Endometrial microvascular endothelial cells (primary cell): ENCODE measurements at regions not wholly inside any gene's neighbourhood (a gene's known extent, or its start where the extent isn't known, plus 50 kb on each side); places are given as distances from the start of the nearest gene placed in this dataset.
"Not testable (repeated sequence)": the region's sequence is repeated elsewhere in the genome, so short reads cannot be mapped to it uniquely, and the experiment has no call there.

Source experiments
- in situ Hi-C: cut with HindIII; loops from 2 replicates; pipeline ENCODE4 v1.10.0; 2017; ENCODE audit warnings: low sequenced_read_pairs, low pct_unique_long_range_greater_than_20kb; ENCODE audit errors: inconsistent ontology term

DNA sequence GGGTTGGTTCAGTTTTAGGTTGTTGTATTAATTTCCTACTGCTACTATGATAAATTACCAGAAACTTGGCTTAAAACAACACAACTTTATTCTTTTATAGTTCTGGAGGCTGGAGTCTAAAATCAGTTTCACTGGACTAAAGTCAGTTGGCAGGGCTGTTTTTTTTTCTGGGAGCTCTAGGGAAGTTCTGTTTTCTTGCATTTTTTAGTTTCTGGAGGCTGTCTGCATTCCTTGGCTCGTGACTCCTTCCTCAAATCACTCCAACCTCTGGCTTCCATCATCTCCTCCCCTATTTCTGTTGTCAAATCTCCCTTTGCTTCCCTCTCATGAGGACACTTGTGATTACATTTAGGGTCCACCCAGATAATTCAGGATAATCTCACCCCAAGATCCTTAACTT lies 51.3 kb upstream of the SUB1 start:
- in situ Hi-C loops: no loop called here

DNA sequence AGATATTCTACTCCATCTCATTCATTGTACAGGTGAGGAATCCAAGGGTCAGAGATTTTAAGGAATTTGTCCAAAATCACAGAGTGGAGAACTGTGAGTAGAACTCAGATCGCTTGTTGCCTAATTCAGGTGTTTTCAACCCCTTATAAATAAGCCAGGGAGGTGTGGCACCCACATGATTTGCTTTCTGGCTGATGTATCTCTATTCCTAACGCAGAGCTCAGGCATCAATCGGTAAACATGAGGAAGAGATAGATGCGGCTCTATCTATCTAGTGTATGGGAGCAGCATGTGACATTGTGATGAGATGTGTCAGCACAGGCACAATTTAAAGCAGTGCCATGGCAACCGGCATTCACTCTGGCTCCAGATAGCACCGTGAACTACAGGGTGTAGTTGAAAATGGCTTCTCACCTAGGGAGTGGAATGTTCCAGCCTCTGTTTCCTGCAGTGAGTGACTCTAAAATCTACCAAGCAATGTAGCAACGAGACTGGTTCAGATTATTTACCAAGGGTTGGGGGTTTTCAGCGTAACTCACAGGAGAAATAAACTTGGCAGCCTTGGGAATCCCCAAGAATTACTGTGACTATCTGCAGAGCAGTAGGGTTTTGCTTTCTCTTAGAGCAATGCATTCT lies 53.4 kb upstream of the SUB1 start:
- in situ Hi-C loops: no loop called here

DNA sequence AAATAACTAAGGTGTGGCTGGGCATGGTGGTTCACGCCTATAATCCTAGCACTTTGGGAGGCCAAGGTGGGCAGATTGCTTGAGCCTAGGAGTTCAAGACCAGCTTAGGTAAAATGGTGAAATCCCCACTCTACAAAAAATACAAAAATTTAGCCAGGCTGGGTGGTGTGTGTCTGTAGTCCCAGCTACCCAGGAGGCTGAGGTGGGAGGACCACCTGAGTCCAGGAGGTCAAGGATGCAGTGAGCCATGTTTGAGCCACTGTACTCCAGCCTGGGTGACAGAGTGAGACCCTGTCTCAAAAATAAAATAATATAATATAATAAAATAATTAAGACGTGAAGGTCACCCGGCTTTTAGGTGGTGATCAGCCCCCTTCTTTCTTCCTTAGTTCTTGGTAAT lies 58.0 kb upstream of the SUB1 start:
- in situ Hi-C loops: not testable (repeated sequence)

DNA sequence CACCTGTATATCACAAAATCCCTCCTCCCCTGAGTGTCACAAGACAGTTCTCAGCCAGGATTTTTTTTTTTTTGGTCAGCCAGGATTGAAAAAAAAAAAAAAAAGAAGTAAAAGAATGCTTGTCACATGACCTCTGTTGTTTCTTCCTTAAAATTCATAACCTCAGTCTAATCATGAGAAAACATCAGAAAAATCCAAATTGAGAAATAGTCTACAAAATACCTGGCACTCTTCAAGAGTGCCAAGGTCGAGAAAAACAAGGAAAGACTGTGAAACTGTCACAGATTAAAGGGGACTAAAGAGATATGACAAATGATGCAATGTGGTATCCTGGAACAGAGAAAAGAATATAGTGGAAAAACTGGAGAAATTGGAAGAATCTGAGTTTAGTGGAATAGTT lies 58.5 kb upstream of the SUB1 start:
- in situ Hi-C loops: no loop called here

DNA sequence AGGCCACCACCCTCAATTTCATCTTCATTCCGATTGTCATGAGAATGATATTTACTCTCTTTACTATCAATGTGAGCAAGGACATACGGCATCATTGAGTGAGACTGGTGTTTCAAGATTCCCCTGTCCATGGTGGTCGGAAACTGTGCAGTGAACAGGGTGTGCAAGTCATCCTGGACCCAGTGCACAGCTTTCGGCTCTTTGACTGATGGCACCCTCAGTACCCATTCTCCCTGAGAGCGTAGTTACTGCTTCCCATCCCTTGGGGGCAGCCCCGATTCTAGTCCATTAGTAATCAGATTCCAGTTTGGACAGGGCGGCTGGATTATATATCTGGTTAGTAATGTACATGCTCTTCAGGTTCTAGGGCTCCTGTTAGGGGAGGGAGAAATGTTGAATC lies 61.7 kb upstream of the SUB1 start:
- in situ Hi-C loops: no loop called here

DNA sequence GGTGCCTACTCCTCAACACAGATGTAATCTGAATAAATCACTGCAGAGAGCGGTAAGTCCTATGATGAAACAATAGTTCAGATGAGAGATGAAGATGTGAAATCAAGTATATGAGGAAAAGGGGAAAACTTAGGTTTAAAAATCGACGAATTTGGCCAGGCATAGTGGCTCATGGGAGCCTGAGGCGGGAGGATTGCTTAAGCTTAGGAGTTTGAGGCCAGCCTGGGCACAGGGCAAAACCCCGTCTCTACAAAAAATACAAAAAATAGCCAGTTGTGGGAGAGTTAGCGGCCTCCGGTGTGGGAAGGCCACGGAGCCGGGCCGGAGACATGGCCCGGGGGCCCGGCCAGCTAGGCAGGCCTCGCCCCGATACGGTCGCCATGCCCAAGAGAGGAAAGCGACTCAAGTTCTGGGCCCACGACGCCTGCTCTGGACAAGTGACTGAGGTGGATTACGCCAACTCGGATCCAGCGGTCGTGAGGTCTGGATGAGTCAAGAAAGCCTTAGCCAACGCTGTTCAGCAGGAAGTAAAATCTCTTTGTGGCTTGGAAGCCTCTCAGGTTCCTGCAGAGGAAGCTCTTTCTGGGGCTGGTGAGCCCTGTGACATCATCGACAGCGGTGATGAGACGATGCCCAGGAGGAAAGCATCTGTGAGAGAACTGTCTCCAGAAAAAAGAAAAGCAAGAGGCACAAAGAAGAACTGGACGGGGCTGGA lies 62.8 kb upstream of the SUB1 start:
- in situ Hi-C loops: no loop called here

DNA sequence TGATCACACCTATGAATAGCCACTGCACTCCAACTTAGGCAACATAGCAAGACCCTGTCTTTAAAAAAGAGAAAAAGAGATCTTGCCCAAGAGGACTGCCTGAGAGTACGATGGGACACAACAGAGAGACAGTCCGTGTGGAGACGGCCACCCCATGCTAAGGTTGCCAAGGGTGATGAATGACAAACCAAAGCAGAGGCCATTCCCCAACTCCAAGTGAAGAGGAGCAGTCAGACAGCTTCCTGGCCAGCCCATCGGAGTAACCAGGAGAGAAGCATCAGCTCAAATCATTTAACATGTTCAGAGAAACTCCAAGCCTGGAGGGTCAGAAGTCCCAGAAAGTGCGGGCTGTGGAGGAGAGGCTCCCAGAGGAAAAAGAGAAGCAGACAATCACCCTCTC lies 63.9 kb upstream of the SUB1 start:
- in situ Hi-C loops: no loop called here

DNA sequence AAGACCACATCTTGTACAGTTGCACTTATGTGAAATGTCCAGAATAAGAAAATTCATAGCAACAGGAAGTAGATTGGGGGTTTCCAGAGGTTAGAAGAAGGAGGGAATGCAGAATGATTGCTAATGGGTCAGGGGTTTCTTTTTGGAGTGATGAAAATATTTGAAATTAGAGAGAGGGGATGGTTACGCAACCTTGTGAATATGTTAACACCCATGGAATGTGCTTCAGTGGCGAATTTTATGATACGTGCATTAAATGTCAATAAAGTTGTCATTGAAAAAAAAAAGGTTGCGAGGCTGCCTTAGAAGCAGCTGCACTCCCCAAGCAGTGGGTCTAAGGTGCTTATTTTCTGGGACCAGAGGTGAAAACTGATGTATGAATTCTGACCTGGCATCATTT lies 64.4 kb upstream of the SUB1 start:
- in situ Hi-C loops: no loop called here

DNA sequence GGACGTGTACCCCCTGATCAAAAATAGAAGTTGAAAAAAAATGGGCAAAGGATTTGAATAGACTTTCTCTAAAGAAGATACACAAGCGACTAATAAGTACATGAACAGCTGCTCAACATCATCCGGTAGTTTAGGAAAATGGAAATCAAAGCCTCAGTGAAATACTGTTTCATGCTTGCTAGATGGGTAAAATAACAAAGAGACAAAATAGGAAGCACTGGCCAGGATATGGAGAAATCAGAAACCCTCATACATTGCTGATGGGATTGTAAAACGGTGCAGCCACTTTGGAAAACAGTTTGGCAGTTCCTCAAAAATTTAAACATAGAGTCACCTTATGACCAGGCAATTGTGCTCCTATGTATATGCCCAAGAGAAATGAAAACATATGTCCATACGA lies 65.0 kb upstream of the SUB1 start:
- in situ Hi-C loops: no loop called here

DNA sequence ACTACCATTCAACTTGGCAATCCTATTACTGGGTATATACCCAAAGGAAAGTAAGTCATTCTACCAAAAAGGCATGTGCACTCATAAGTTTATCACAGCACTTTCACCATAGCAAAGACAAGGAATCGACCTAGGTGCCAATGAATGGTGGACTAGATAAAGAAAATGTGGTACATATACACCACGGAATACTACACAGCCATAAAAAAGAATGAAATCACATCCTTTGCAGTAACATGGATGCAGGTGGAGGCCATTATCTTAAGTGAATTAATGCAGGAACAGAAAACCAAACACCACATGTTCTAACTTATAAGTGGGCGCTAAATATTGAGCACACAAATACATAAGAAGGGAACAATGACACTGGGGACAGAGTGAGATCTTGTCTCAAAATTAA lies 65.8 kb upstream of the SUB1 start:
- in situ Hi-C loops: no loop called here

DNA sequence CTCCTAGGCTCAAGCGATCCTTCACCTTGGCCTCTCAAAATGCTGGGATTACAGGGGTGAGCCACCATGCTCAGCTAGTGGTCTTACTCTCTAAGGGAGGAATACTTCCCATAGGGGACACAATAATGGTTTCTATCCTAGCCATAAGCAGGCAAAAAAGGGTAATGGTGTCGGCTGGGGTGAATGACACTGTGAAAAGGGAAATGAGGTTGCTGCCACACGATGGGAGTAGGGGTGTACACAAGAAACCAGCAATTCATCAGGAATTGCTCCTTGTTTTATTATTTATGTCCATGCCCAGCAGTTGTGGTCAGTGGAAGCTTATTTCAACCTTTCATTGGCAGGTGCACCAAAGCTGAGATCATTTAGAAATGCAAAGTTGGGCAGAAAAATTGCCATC lies 70.3 kb upstream of the ZFR start:
- in situ Hi-C loops: no loop called here

DNA sequence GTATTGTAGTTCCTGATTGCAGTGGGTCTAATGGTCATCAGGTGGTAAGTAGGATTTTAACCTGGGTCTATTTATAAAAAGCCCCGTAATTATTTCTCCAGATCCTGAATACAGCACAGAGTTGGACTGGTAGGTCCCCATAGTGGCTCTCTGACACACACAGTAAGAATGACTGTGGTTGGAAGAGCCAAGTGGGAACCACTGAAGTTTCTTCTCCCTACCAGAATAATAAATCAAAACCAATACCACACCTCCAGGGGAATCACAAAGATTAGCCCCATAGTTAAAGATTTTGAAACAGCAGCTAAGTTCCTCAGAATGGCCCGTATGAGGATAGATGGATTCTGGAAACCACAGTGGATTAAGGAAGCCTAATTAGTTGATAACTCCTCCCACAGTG lies 68.4 kb upstream of the ZFR start:
- in situ Hi-C loops: no loop called here

DNA sequence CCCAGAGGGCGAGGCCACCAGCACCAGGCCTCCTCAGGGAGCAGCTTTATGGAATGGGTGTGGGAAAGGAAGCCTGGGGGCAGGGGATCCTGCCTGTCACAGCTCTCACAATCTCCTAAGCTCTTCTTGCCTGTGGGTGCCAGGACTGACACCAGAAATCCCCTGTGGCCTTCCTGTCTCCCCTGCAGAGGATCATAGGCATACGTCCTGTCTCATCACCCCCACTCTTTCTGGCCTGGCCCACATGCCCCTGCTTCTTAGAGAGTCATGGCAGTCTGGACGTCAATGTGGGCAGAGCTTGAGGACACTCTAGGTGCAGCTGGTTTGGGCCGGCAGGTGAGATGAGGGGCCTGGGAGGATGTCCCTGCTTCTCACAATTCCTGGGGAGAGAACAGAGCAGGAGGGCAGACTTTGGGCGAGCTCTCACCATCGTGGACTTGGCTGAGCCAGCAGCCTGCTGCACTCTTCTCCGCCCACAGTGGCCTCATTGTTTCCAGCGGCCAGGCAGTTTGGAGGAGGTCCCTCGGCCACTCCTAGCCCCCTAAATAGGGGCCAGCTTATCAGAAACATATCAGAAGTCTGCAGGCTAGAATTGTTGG lies 67.3 kb upstream of the ZFR start:
- in situ Hi-C loops: no loop called here

DNA sequence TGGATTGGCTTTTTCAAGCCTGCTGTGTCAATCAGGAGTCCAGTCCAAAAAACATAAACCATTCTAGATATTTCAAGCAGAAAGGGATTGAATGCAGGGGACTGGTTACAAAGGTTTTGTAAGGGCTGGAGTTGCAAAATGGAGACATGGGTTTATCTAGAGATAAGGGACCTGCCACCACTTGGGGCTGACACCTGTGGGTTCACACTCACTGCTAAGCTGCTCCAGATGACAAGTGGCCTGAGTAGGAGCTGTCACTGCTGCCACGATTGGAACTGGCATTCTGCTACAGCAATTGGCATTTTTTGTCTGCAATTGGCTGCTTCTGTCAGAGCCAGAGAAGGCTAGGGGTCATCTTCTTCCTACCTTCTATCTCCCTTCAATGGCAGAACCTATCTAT lies 66.3 kb upstream of the ZFR start:
- in situ Hi-C loops: no loop called here

DNA sequence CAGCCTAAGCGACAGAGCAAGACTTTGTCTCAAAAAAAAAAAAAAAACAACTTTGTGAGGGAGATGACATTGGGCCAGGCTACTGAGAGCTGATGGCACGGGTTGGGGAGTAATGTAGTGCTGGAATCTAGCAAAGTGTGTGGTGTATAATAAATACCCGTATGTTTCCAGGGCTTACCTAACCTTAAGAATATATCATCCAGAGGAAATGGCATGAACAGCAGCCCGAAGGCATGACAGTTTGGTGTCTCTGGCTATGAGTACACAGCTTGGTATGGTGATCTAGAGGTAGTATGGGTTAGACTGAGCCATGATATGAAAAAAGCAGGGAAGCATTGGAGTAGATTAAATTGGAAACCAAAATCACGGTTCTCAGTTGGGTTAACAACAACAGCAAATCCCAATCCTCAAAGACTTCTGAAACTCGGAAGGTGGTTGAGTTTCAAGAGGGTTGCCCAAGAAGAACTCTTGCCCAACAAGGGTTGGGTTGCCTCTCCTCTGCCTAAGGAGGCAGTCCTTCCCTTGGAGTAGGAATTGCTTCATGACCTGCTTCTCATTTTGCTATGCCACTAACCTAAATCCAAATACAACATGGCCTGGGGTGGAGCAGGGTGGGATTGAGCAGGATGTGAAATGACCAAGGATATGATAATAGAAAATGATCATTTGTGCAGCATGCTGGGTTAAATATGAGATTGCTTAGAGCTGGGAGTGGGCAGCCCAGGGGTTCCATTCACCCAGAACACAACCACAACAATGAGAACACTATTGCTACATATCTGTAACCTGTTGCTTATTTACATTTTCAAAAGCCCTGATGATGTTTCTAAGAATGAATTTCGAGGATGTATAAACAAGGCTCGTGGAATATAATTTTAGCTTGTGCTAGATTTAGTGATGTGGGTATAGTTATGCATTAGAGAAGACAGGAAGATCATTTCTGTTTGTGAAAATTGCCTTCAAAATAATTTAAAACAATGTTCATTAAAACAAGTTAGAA lies 64.6 kb upstream of the ZFR start:
- in situ Hi-C loops: no loop called here

DNA sequence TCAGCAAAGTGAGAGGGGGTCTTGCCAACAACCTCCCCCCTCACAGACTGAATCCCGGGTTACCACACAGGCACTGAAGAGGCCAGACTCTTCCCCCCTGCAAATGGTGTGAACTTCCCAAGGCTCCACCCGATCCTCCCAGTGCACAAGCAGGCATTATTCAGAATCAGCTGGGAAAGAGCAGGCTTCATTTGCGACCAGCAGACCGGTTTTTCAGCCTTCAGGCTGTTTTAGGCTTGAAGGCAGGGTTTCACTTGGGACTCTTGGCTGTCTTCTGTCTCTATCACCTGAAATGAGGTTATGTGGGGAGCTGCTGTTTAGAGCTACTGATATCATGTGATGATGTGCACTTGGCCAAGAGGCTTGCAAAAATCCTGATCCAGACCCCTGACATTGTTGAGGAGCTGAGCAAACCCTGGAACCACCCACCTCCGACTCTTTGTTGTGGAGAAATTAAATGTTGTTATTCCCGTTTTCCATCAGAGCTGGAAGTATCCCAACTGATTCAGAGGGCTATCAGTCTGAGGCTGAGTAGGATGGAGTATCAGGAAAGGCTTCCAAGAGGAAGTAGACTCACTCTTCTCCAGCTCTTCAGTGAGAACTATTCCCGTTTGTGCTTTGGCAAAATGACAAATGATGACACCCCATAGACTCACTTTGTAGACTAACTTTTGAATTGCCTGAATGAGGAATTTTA lies 63.3 kb upstream of the ZFR start:
- in situ Hi-C loops: no loop called here

DNA sequence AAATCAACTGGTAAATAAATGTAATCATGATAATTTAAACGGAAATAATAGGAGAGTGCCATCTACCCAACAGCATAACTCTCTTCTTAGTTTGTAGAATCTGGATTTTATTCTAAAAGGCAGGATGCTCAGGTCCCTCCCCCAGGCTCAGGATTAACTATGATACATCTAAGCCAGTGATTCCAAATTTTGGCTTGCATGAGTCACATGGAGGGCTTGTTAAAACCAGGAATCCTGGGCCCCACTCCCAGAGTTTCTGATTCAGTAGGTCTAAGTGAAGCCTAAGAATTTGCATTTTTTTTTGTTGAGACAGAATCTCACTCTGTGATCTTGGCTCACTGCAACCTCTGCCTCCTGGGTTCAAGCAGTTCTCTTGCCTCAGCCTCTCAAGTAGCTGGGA lies 62.3 kb upstream of the ZFR start:
- in situ Hi-C loops: no loop called here

DNA sequence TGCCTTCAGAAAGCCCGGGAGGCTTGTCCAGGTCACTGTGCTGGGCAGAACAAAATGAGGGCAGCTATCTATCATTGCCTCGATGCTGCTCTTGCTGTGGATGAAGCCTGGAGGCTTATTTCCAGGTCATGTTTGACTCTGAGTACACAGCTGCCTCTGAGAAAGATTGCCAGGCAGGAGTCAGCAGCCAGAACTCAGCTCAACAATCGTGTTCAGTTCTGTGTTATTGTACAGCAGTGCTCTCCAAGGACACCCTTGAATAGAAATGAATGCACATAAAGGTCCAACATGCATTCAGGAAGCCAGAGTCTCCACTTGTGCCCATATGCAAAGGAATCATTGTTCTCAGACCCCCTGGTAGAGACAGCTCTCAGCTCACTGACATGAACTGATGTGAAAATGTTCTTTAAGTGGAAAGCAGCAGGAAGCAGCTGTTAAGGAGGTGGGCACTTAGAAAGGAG lies 61.7 kb upstream of the ZFR start:
- in situ Hi-C loops: no loop called here

DNA sequence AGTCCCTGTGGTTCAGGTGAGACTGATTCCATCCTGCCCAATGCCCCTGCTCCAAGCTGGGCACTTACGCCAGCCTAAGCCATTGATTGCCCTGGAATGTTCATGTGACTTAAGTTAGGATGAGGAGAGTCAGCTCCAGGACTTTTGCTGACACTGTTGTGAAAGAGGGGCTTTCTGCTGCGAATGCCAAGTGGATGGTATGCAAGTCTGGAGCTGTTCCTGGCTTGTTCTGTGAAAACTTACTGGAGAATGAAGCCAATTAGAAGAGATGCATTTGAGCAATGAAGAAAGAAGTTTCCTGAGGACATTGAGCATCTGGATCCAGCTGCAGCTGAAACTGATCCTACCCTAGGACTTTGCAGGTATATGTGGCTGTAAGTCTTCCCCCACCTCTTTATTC lies 61.2 kb upstream of the ZFR start:
- in situ Hi-C loops: no loop called here
